ENCODE measurements at regions not wholly inside any gene's neighbourhood (a gene's known extent, or its start where the extent isn't known, plus 50 kb on each side); places are given as distances from the start of the nearest gene placed in this dataset.
"Not testable (repeated sequence)": the region's sequence is repeated elsewhere in the genome, so short reads cannot be mapped to it uniquely, and the experiment has no call there.

DNA sequence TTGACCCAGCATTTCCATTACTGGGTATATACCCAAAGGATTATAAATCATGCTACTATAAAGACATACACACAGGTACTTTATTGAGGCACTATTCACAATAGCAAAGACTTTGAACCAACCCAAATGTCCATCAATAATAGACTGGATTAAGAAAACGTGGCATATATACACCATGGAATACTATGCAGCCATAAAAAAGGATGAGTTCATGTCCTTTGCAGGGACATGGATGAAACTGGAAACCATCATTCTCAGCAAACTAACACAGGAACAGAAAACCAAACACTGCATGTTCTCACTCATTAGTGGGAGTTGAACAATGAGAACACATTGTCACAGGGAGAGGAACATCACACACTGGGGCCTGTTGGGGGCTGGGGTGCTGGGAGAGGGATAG, 283.0 kb upstream of the ARSJ start:
- H3K9me3 ChIP-seq (ENCODE audit: control insufficient read depth, insufficient read depth, low read length); H3K4me1 ChIP-seq (ENCODE audit: insufficient read depth, low read length); H3K36me3 ChIP-seq (ENCODE audit: insufficient read depth, low read length); H3K9ac ChIP-seq (ENCODE audit: low read depth, low read length): not testable (repeated sequence)

DNA sequence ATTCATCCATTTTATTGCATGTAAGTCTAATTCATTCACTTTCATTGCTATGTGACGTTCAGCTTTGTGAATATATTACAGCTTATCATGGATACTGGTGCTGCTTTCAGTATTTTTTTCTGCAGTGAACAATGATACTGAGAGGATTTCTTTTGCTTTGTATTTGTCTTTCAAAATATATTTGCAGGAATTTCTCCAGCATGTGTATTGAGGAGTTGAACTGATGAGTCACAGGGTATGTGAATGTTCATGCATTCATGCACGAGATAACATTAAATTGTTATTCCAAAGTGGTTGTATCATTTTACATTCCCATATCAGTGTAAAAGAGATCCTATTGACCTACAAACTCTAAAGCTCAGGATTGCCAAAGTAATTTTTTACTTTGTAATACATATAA, 283.8 kb upstream of the ARSJ start:
- no peaks in the 10 kb centered on the region for H3K36me3 ChIP-seq (ENCODE audit: insufficient read depth, low read length)
- H3K4me1 ChIP-seq (ENCODE audit: insufficient read depth, low read length) = no peaks in the 10 kb centered on the region
- H3K9ac ChIP-seq (ENCODE audit: low read depth, low read length) = no peak overlapping the region
- no peaks in the 10 kb centered on the region for H3K9me3 ChIP-seq (ENCODE audit: control insufficient read depth, insufficient read depth, low read length)

DNA sequence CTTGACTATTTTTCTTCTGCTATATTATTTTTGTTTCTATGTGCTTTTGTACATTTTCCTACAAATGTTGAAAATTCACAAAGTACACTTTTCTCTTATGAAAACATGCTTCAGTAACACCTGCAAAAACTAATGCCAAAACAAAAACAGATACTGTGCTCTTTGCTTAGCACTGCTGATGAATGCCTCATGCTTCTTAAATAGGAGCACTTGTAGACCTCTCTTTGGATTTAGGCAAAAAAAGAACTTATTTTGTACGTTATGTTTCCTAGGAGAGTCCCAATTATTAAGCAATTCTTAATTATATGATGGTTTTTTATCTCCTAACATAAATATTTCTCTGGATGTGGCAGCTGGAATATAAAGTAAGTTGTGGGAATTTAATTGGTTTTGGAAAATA, 285.0 kb upstream of the ARSJ start:
- H3K4me1 ChIP-seq (ENCODE audit: insufficient read depth, low read length) = no peaks in the 10 kb centered on the region
- no peaks in the 10 kb centered on the region for H3K9me3 ChIP-seq (ENCODE audit: control insufficient read depth, insufficient read depth, low read length)
- H3K36me3 ChIP-seq (ENCODE audit: insufficient read depth, low read length) = no peaks in the 10 kb centered on the region
- H3K9ac ChIP-seq (ENCODE audit: low read depth, low read length) = no peak overlapping the region

DNA sequence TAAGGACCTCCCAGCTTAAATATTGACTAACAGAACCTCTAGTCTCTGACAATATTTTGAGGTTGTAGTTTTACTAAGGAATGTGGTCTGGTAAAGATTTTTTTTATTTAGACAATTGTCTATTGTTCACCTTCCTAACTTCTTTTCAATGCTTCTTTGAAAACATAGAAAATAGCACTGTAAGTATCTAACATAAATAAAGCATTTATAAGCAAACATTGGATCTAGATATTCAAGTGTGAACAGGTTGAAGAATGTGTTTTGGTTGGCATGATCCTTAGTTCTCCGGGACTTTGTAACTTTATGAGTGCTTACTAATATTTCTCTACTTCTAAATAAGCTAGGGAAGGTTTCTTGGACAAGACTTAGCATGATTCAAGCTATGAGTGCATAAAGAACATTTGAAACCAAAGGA, 285.4 kb upstream of the ARSJ start:
- no peak overlapping the region for H3K9ac ChIP-seq (ENCODE audit: low read depth, low read length)
- no peaks in the 10 kb centered on the region for H3K9me3 ChIP-seq (ENCODE audit: control insufficient read depth, insufficient read depth, low read length)
- H3K36me3 ChIP-seq (ENCODE audit: insufficient read depth, low read length) = no peaks in the 10 kb centered on the region
- H3K4me1 ChIP-seq (ENCODE audit: insufficient read depth, low read length) = no peaks in the 10 kb centered on the region

DNA sequence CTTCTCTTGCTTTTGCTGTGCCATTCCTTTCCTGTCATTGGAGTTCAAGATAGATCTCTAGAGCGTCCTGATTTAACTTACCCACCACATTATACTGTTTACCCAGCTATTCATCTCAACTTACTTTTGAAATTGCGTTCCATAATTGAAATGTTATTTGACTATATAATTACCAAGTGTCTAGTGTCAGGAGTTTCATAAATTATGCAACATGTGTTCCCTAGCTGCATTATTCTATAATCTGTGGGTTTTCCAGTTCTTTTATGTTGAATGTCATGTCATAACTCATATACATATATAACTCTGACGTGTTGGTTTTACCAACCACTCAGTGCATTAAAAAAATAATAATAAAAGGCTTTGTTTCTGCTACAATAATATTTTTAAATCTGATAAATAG, 285.9 kb upstream of the ARSJ start:
- Histone ChIP-seq H3K9ac (ENCODE audit: low read depth, low read length) (no peak overlapping the region), H3K4me1 (ENCODE audit: insufficient read depth, low read length) (no peaks in the 10 kb centered on the region), H3K36me3 (ENCODE audit: insufficient read depth, low read length) (no peaks in the 10 kb centered on the region), H3K9me3 (ENCODE audit: control insufficient read depth, insufficient read depth, low read length) (no peaks in the 10 kb centered on the region)

DNA sequence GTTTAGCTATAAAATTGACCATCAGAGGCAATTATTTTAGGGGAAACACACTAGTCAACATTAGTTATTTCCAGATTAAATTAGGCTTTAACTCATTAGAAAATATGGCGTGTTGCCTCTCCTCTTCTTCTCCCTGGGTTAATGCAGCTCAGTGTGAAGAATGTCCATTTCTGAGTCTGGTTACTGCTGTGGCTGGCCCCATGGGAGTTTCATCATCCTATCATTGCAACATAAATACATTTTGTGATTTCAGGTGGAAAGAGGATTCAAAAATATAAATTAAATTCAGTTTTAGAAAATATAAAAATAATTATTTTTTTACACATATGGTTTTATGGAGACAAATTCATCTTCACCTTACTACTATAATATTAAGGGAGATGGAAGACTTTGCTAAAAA, 288.5 kb upstream of the ARSJ start:
- Histone ChIP-seq H3K9ac (ENCODE audit: low read depth, low read length) (no peak overlapping the region), H3K4me1 (ENCODE audit: insufficient read depth, low read length) (no peaks in the 10 kb centered on the region), H3K36me3 (ENCODE audit: insufficient read depth, low read length) (no peaks in the 10 kb centered on the region), H3K9me3 (ENCODE audit: control insufficient read depth, insufficient read depth, low read length) (no peaks in the 10 kb centered on the region)

DNA sequence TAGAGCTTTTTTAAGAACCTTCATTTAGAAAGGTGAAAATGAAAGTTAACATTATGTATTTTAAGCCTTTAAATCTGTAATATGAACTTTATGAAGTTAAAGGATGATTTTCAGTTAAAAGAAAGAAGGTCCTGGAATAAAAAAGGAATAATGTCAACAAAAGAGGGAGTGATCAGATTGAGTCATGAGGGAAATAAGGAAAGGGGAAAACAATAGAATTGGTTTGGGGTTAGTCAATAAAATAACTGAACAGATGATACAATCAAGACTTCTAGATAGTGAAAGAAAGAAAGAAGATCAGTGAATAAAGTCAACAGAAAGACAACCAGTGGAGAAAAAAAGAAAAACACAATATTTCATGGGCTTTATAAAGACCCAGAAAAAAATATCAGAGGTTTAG, 291.6 kb upstream of the ARSJ start:
- no peaks in the 10 kb centered on the region for H3K36me3 ChIP-seq (ENCODE audit: insufficient read depth, low read length)
- 0 out of 2 replicates have a peak, but pooled peaks cover 5% of the 10 kb centered on the region for H3K4me1 ChIP-seq (ENCODE audit: insufficient read depth, low read length)
- no peaks in the 10 kb centered on the region for H3K9me3 ChIP-seq (ENCODE audit: control insufficient read depth, insufficient read depth, low read length)
- no peak overlapping the region for H3K9ac ChIP-seq (ENCODE audit: low read depth, low read length)

DNA sequence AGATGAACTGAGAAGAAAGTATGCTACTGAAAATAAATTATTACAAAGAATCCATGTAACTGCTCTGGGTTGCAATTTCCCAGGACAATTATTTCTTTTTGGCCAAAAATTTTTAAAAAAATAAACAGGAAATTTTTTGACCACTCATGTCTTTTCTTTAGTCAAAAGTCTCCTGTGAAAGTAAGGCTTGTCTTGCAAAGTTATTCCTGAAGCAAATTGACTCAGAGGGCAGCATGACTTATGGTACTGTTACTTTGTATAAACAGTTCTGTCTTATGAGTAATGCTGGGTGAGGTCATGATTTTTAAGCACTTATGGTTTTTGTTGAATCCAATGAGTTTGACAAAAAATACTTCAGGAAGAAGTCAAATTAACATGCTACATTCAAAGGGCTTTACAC, 292.8 kb upstream of the ARSJ start:
- H3K9me3 ChIP-seq (ENCODE audit: control insufficient read depth, insufficient read depth, low read length) = no peaks in the 10 kb centered on the region
- no peak overlapping the region for H3K9ac ChIP-seq (ENCODE audit: low read depth, low read length)
- 0 out of 2 replicates have a peak, but pooled peaks cover 5% of the 10 kb centered on the region for H3K4me1 ChIP-seq (ENCODE audit: insufficient read depth, low read length)
- no peaks in the 10 kb centered on the region for H3K36me3 ChIP-seq (ENCODE audit: insufficient read depth, low read length)

DNA sequence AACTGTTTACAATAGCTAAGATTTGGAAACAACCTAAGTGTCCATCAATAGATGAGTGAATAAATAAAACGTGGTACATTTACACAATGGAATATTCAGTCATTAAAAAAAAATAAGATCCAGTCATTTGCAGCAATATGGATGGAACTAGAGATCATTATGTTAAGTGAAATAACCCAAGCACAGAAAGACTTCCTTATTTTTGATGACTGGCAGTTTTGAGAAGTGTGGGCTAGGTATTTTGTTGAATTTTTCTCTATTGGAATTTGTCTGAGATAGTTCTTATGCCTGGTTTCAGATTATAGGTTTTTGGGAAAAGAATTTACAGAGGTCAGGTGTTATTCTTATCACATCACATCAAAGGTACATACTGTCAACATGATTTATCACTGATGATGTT, 293.8 kb upstream of the ARSJ start:
- H3K9ac ChIP-seq (ENCODE audit: low read depth, low read length) = no peak overlapping the region
- no peaks in the 10 kb centered on the region for H3K9me3 ChIP-seq (ENCODE audit: control insufficient read depth, insufficient read depth, low read length)
- 0 out of 2 replicates have a peak, but pooled peaks cover 5% of the 10 kb centered on the region for H3K4me1 ChIP-seq (ENCODE audit: insufficient read depth, low read length)
- no peaks in the 10 kb centered on the region for H3K36me3 ChIP-seq (ENCODE audit: insufficient read depth, low read length)

DNA sequence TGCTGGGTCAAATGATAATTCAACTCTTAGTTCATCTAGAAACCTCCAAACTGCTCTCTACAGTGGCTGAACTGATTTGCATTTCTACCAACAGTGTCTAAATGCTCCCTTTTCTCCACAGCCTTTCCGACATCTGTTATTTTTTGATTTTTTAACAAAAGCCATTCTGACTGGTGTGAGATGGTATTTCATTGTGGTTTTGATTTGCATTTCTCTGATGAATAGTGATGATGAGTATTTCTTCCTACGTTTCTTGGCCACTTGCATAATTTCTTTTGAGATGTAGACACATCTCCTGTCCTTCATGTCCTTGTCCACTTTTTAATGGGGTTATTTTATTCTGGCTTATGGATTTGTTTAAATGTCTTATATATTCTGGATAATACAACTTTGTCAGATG, 298.2 kb upstream of the ARSJ start:
- Histone ChIP-seq H3K4me1 (ENCODE audit: insufficient read depth, low read length) (0 out of 2 replicates have a peak, but pooled peaks cover 5% of the 10 kb centered on the region), H3K36me3 (ENCODE audit: insufficient read depth, low read length) (no peaks in the 10 kb centered on the region), H3K9me3 (ENCODE audit: control insufficient read depth, insufficient read depth, low read length) (no peaks in the 10 kb centered on the region), H3K9ac (ENCODE audit: low read depth, low read length) (no peak overlapping the region)

DNA sequence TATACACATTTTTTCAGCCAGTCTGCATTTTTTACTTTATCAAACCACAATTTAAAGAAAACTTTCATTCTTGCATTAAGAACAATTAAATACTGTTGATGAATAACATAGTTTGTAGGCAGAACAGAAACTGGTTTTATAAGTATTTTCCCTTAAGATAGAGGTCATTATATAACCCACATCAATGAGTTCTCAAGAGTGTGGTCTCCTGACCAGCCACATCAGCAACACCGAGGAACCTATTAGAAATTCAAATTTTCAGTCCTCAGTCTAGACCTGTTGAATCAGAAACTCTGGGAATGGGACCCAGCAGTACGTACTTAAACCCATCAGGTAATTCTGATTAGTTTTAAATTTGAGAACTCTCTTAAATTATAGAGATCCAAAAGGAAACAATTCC, 299.6 kb upstream of the ARSJ start:
- 0 out of 2 replicates have a peak, but pooled peaks cover 5% of the 10 kb centered on the region for H3K4me1 ChIP-seq (ENCODE audit: insufficient read depth, low read length)
- no peaks in the 10 kb centered on the region for H3K36me3 ChIP-seq (ENCODE audit: insufficient read depth, low read length)
- no peak overlapping the region for H3K9ac ChIP-seq (ENCODE audit: low read depth, low read length)
- H3K9me3 ChIP-seq (ENCODE audit: control insufficient read depth, insufficient read depth, low read length) = no peaks in the 10 kb centered on the region

DNA sequence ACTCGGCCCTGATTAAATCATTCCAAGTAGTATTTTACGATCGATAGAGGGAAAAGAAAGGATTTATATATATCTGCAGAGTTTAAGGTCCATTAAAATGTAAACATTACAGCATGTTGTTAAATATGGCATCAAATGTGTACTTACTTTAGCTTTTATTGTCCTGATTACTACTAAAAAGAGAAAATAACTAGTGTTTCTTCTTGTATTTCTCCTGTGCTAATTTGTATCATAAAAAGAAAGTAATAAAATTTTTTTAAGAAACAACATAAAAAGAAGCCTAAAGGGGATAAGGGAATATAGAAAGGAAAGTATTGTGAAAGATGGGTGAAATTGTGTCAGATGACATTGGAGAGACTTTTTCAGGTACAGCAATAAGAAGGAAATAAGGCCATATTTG, 300.3 kb upstream of the ARSJ start:
- Histone ChIP-seq H3K4me1 (ENCODE audit: insufficient read depth, low read length) (0 out of 2 replicates have a peak, but pooled peaks cover 5% of the 10 kb centered on the region), H3K9ac (ENCODE audit: low read depth, low read length) (no peak overlapping the region), H3K9me3 (ENCODE audit: control insufficient read depth, insufficient read depth, low read length) (no peaks in the 10 kb centered on the region), H3K36me3 (ENCODE audit: insufficient read depth, low read length) (no peaks in the 10 kb centered on the region)

DNA sequence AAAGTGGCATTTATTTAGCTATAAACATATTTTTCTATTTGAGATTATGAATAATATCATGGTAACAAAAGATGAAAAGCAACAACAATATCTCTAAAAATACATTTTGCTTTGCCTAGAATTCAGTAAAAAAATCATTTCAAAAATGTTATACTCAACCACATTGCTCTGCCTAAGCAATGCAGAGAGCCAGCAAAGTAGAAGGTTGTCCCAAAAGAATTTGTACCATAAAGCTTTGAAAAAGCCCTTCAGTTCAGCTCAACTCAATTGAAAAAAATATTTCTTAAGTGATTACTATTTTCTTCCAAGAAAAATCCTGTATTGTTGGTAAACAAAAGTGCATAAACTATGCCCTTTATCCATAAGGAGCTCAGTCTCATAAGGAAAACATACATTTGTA, 301.2 kb upstream of the ARSJ start:
- no peaks in the 10 kb centered on the region for H3K36me3 ChIP-seq (ENCODE audit: insufficient read depth, low read length)
- H3K9me3 ChIP-seq (ENCODE audit: control insufficient read depth, insufficient read depth, low read length) = no peaks in the 10 kb centered on the region
- H3K4me1 ChIP-seq (ENCODE audit: insufficient read depth, low read length) = 0 out of 2 replicates have a peak, but pooled peaks cover 2% of the 10 kb centered on the region
- no peak overlapping the region for H3K9ac ChIP-seq (ENCODE audit: low read depth, low read length)

DNA sequence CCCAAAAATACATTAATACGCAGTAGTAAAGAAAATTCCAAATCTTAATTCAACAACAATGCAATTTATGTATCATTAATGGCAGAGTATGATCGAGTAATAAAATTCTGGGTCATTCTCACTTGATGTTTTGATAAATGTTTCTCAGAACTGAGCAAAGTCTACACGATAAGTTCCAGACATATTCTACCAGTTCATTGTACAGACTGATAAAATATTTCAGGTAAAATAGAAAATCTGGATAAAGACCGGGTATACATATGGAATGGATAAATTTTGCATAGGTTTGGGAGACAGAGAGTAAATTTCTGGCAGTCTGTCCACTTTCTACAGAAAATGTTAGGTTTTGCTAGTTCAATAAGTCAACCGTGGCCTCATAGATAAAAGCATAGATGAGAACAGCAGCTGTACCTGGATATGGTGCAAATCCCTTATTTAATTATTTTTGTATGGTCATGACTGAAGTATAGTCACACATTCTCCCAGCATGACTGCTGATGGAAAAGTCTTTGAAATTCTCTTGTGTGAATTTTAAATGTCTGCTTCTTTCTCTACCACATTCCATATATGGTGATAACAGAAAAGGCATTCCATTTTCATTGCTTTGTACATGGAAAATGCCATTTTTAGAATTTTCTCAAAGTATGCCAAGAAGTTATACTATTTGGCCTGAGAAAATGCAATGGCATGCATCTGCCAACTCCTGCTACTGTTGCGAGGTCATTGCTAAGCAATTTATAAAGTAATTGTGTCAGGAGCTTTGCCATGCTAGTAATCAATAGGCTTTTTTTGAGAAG, 301.9 kb upstream of the ARSJ start:
- peaks cover 2% of the 10 kb centered on the region; the same call in 1 of the 2 replicates for H3K9me3 ChIP-seq (ENCODE audit: control insufficient read depth, insufficient read depth, low read length)
- H3K36me3 ChIP-seq (ENCODE audit: insufficient read depth, low read length) = no peaks in the 10 kb centered on the region
- H3K9ac ChIP-seq (ENCODE audit: low read depth, low read length) = no peak overlapping the region
- H3K4me1 ChIP-seq (ENCODE audit: insufficient read depth, low read length) = no peaks in the 10 kb centered on the region

DNA sequence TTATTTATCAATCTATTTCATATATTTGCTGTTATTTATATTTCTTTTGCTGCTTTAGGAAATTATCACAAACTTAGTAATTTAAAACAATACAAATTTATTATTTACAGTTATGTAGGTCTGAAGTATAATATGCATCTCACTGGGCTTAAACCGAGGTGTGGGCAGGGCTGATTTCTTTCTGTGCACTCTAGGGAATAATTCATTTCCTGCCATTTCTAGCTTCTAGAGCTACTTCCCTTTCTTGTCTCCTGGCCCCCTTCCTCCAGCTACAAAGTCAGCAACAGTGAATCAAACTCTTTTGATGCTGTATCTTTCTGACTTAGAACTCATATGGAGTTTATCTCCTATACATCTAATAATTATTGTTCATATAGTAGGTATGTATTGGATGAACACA, 303.5 kb upstream of the ARSJ start:
- Histone ChIP-seq H3K4me1 (ENCODE audit: insufficient read depth, low read length) (no peaks in the 10 kb centered on the region), H3K9ac (ENCODE audit: low read depth, low read length) (no peak overlapping the region), H3K9me3 (ENCODE audit: control insufficient read depth, insufficient read depth, low read length) (peaks cover 2% of the 10 kb centered on the region; the same call in 1 of the 2 replicates), H3K36me3 (ENCODE audit: insufficient read depth, low read length) (no peaks in the 10 kb centered on the region)

All from ES-I3 (cell line).